ENCODE measurements at regions not wholly inside any gene's neighbourhood (a gene's known extent, or its start where the extent isn't known, plus 50 kb on each side); places are given as distances from the start of the nearest gene placed in this dataset.

DNA sequence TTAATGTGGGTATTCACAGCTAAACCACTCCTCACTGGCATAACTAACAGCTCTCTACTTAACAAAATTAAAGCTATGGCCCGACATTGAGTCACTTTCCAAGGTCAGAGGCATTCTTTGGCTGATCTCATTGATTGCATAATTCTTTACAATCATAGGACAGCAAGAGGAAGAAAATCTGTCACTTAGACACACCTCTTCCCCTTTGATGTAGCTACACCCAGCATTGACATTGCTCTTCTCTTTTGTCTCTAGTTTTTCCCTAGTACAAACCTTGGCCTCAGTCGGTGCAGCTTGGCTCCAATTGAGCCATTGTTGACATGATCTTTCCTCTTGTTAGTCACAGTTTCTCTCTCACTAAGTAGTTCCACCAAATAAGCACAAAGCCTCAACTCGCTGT, 313.3 kb upstream of the ACTRT1 start:
- Histone ChIP-seq H3K27ac (ENCODE audit: low read depth, low read length) (no peak overlapping the region), H3K4me1 (ENCODE audit: insufficient read depth, low read length) (no peaks in the 10 kb centered on the region), H3K9ac (ENCODE audit: low read depth, low read length) (no peak overlapping the region), H3K4me3 (ENCODE audit: low read length) (no peak overlapping the region), H3K9me3 (ENCODE audit: insufficient read depth, low read depth, low read length) (no peaks in the 10 kb centered on the region), H3K27me3 (ENCODE audit: insufficient read depth, low read length) (no peaks in the 10 kb centered on the region), H3K36me3 (ENCODE audit: insufficient read depth, low read length) (no peaks in the 10 kb centered on the region)
- WGBS: 98% methylated on average over 3 of the region's 3 CpGs

DNA sequence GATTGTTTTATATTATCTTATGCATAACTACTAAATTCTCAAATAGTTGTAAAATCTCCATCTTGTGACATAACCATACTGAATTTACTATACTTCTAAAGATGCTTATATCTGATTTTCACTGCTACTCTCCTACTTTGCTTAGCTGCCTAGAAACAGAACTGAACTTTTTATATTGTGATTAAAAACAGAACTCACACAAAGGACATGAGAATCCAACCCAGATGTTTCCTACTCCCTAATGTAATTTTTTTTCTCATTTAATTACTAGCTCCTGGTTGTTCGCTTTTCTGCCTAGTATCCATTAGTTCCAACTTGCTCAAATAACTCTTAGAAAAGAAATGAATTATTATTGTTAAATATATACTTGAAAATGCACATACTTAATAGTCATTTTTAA, 283.5 kb upstream of the ACTRT1 start:
- no peaks in the 10 kb centered on the region for H3K4me1 ChIP-seq (ENCODE audit: insufficient read depth, low read length)
- no peak overlapping the region for H3K4me3 ChIP-seq (ENCODE audit: low read length)
- no peak overlapping the region for H3K27ac ChIP-seq (ENCODE audit: low read depth, low read length)
- no peaks in the 10 kb centered on the region for H3K36me3 ChIP-seq (ENCODE audit: insufficient read depth, low read length)
- no CpG with 5 or more reads among the region's 1 CpG for WGBS
- no peaks in the 10 kb centered on the region for H3K9me3 ChIP-seq (ENCODE audit: insufficient read depth, low read depth, low read length)
- no peak overlapping the region for H3K9ac ChIP-seq (ENCODE audit: low read depth, low read length)
- H3K27me3 ChIP-seq (ENCODE audit: insufficient read depth, low read length): no peaks in the 10 kb centered on the region

DNA sequence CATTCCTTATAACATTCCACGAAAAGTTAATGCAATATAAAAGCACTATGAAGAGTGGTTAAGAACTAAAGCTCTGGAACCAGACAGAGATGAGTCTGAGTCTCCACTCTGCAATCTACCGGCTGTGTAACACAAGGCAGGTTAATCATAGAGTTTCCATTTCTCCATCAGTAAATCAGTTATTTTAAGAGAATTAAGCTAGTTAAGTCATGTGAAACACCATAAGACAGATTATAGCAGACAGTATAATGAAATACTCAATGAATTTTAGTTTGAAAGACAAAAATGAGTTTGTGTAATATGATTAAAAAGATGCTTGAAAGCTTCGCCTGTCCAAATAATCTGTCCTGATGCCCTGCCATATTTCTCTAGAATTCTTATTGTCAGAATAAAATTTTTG, 282.6 kb upstream of the ACTRT1 start:
- 86% methylated on average over 1 of the region's 3 CpGs for WGBS
- Histone ChIP-seq H3K4me1 (ENCODE audit: insufficient read depth, low read length) (no peaks in the 10 kb centered on the region), H3K36me3 (ENCODE audit: insufficient read depth, low read length) (no peaks in the 10 kb centered on the region), H3K9me3 (ENCODE audit: insufficient read depth, low read depth, low read length) (no peaks in the 10 kb centered on the region), H3K4me3 (ENCODE audit: low read length) (no peak overlapping the region), H3K27me3 (ENCODE audit: insufficient read depth, low read length) (no peaks in the 10 kb centered on the region), H3K27ac (ENCODE audit: low read depth, low read length) (no peak overlapping the region), H3K9ac (ENCODE audit: low read depth, low read length) (no peak overlapping the region)

DNA sequence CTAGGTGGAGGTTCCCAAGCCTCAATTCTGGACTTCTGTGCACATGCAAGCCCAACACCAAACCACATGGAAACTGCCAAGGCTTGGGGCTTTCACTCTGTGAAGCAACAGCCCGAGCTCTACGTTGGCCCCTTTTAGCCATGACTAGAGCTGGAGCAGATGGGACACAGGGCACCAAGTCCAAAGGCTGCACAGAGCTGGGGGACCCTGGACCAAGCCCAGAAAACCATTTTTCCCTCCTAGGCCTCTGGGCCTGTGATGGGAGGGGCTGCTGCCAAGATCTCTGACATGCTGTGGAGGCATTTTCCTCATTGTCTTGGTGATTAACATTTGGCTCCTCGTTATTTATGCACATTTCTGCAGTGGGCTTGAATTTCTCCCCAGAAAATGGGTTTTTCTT, 258.7 kb upstream of the ACTRT1 start:
- no peak overlapping the region for H3K4me3 ChIP-seq (ENCODE audit: low read length)
- H3K27ac ChIP-seq (ENCODE audit: low read depth, low read length): no peak overlapping the region
- H3K9me3 ChIP-seq (ENCODE audit: insufficient read depth, low read depth, low read length): 0 out of 2 replicates have a peak, but pooled peaks cover 3% of the 10 kb centered on the region
- no peak overlapping the region for H3K9ac ChIP-seq (ENCODE audit: low read depth, low read length)
- no peaks in the 10 kb centered on the region for H3K27me3 ChIP-seq (ENCODE audit: insufficient read depth, low read length)
- H3K36me3 ChIP-seq (ENCODE audit: insufficient read depth, low read length): no peaks in the 10 kb centered on the region
- 93% methylated on average over 3 of the region's 3 CpGs for WGBS
- no peaks in the 10 kb centered on the region for H3K4me1 ChIP-seq (ENCODE audit: insufficient read depth, low read length)

DNA sequence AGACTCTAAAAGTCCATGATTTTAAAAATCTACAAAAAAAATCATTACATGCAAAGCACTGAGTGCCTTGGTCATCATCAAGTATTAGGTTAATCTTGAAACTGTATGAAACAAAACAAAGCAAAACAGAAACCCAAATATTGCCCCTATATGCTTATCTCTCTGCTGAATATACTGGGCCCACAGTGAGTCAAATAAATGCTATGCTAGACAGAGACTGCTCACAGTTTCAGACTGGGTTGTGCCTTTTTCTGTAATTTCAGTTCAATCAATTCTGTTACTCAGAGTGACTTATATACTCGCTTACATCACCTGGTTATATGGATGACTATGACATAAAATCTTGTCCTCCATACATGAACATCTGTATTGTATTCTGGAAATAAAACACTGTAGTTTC, 257.1 kb upstream of the ACTRT1 start:
- WGBS: no CpG with 5 or more reads among the region's 1 CpG
- H3K4me3 ChIP-seq (ENCODE audit: low read length): no peak overlapping the region
- 0 out of 2 replicates have a peak, but pooled peaks cover 3% of the 10 kb centered on the region for H3K9me3 ChIP-seq (ENCODE audit: insufficient read depth, low read depth, low read length)
- no peaks in the 10 kb centered on the region for H3K36me3 ChIP-seq (ENCODE audit: insufficient read depth, low read length)
- no peaks in the 10 kb centered on the region for H3K4me1 ChIP-seq (ENCODE audit: insufficient read depth, low read length)
- H3K27me3 ChIP-seq (ENCODE audit: insufficient read depth, low read length): no peaks in the 10 kb centered on the region
- no peak overlapping the region for H3K9ac ChIP-seq (ENCODE audit: low read depth, low read length)
- no peak overlapping the region for H3K27ac ChIP-seq (ENCODE audit: low read depth, low read length)

DNA sequence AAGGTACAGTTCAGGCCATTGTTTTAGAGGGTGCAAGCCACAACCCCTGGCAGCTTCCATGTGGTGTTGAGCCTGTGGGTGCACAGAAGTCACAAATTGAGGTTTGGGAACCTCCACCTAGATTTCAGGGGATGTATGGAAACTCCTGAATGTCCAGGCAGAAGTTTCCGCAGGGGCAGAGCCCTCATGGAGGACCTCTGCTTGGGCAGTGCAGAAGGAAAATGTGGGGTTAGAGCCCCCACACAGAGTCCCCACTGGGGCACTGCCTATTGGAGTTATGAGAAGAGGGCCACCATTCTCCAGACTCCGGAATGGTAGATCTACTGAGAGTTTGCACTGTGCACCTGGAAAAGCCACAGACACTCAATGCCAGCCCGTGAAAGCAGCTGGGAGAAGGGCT, 242.0 kb upstream of the ACTRT1 start:
- H3K27me3 ChIP-seq (ENCODE audit: insufficient read depth, low read length): no peaks in the 10 kb centered on the region
- 93% methylated on average over 3 of the region's 3 CpGs for WGBS
- no peaks in the 10 kb centered on the region for H3K9me3 ChIP-seq (ENCODE audit: insufficient read depth, low read depth, low read length)

DNA sequence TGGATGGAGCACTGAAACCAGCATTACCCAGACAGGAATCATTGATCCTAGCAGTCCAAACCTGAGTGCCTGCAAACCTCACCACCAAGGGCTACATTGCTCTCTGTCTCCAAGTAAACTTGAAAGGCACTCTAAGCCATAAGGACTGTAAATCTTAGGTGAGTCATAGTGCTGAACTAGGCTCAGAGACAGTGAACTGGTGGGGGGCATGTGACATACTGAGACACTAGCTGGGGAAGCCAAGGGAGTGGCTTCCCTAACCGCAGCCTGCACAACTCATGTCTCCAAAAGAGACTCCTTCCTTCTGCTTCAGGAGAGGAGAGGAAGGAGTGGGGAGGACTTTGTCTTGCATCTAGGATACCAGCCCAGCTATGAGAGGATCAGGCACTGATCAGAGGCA, 235.5 kb upstream of the ACTRT1 start:
- H3K27ac ChIP-seq (ENCODE audit: low read depth, low read length): no peak overlapping the region
- WGBS: no CpG with 5 or more reads among the region's 1 CpG

More for the DNA sequence above, 242.0 kb upstream of the ACTRT1 start:
- Histone ChIP-seq H3K4me3 (ENCODE audit: low read length) (no peak overlapping the region), H3K4me1 (ENCODE audit: insufficient read depth, low read length) (no peaks in the 10 kb centered on the region), H3K27ac (ENCODE audit: low read depth, low read length) (no peak overlapping the region), H3K9ac (ENCODE audit: low read depth, low read length) (no peak overlapping the region), H3K36me3 (ENCODE audit: insufficient read depth, low read length) (no peaks in the 10 kb centered on the region)

DNA sequence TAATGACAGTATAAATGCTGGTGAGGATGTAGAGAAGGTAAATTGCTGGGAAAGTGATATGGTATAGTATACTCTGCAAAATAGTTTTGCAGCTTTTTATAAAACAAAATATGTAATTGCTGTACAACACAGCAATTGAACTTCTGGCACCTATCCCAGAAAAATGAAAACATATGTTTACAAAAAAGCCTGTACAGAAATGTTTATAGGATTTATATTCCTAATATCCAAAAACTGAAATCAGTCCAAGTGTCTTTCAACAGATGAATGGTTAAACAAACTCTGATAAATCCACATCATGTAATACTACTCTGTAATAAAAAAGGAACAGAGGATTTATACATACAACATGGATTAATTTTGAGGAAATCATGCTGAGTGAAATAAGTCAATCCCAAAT, 198.4 kb upstream of the ACTRT1 start:
- no peaks in the 10 kb centered on the region for H3K27me3 ChIP-seq (ENCODE audit: insufficient read depth, low read length)
- no peaks in the 10 kb centered on the region for H3K4me1 ChIP-seq (ENCODE audit: insufficient read depth, low read length)
- H3K36me3 ChIP-seq (ENCODE audit: insufficient read depth, low read length): no peaks in the 10 kb centered on the region
- no peaks in the 10 kb centered on the region for H3K9me3 ChIP-seq (ENCODE audit: insufficient read depth, low read depth, low read length)
- no peak overlapping the region for H3K9ac ChIP-seq (ENCODE audit: low read depth, low read length)
- no peak overlapping the region for H3K27ac ChIP-seq (ENCODE audit: low read depth, low read length)
- H3K4me3 ChIP-seq (ENCODE audit: low read length): no peak overlapping the region

More for the DNA sequence above, 235.5 kb upstream of the ACTRT1 start:
- no peak overlapping the region for H3K9ac ChIP-seq (ENCODE audit: low read depth, low read length)
- no peak overlapping the region for H3K4me3 ChIP-seq (ENCODE audit: low read length)
- no peaks in the 10 kb centered on the region for H3K9me3 ChIP-seq (ENCODE audit: insufficient read depth, low read depth, low read length)
- H3K4me1 ChIP-seq (ENCODE audit: insufficient read depth, low read length): no peaks in the 10 kb centered on the region
- H3K27me3 ChIP-seq (ENCODE audit: insufficient read depth, low read length): no peaks in the 10 kb centered on the region
- H3K36me3 ChIP-seq (ENCODE audit: insufficient read depth, low read length): no peaks in the 10 kb centered on the region

DNA sequence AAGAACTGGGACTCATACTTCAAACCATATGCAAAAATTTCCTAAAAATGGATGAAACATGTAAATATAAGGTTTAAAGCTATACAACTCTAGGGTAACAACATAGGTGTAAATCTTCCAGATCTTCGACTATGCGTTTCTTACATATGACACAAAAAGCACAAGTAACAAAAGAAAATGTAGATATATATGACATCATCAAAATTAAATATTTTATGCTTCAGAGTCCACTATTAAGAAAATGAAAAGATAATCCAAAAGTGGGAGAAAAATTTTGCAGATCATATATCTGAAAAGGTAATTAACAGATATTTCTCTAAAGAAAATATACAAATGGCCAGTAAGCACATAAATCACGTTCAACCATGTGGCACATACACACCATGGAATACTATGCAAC, 164.2 kb upstream of the ACTRT1 start:
- no peaks in the 10 kb centered on the region for H3K4me1 ChIP-seq (ENCODE audit: insufficient read depth, low read length)
- H3K27me3 ChIP-seq (ENCODE audit: insufficient read depth, low read length): no peaks in the 10 kb centered on the region
- H3K27ac ChIP-seq (ENCODE audit: low read depth, low read length): no peak overlapping the region
- no peak overlapping the region for H3K9ac ChIP-seq (ENCODE audit: low read depth, low read length)
- 88% methylated on average over 1 of the region's 3 CpGs for WGBS
- H3K36me3 ChIP-seq (ENCODE audit: insufficient read depth, low read length): no peaks in the 10 kb centered on the region
- H3K4me3 ChIP-seq (ENCODE audit: low read length): no peak overlapping the region
- H3K9me3 ChIP-seq (ENCODE audit: insufficient read depth, low read depth, low read length): no peaks in the 10 kb centered on the region

DNA sequence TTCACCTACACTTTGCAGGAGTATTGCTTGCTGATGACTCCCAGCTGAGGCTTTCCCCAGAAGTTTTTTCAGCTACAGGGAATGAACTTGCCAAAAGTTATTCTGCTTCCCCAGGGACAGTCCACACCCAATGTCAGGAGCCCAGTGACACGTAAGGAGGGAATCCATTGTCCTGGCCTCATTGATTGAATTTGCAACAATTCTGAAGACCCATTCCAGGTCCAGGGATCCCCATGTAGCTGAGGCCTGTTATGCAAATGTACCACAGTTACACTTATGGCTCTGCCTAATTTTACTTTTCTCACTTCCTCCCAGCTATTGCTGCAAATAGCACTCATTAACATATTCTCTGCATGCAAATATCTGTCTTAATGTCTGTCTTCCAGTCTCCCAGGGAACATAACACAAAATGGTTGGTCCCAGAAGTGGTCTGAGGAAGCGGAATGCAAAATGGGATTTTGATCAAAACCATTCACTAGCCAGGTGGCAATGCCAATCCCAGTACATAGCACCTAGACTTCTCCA, 113.7 kb upstream of the ACTRT1 start:
- 79% methylated on average over 2 of the region's 2 CpGs for WGBS
- Histone ChIP-seq H3K27me3 (ENCODE audit: insufficient read depth, low read length) (no peaks in the 10 kb centered on the region), H3K4me3 (ENCODE audit: low read length) (no peak overlapping the region), H3K9me3 (ENCODE audit: insufficient read depth, low read depth, low read length) (no peaks in the 10 kb centered on the region), H3K9ac (ENCODE audit: low read depth, low read length) (no peak overlapping the region), H3K4me1 (ENCODE audit: insufficient read depth, low read length) (0 out of 2 replicates have a peak, but pooled peaks cover 3% of the 10 kb centered on the region), H3K27ac (ENCODE audit: low read depth, low read length) (no peak overlapping the region), H3K36me3 (ENCODE audit: insufficient read depth, low read length) (no peaks in the 10 kb centered on the region)

DNA sequence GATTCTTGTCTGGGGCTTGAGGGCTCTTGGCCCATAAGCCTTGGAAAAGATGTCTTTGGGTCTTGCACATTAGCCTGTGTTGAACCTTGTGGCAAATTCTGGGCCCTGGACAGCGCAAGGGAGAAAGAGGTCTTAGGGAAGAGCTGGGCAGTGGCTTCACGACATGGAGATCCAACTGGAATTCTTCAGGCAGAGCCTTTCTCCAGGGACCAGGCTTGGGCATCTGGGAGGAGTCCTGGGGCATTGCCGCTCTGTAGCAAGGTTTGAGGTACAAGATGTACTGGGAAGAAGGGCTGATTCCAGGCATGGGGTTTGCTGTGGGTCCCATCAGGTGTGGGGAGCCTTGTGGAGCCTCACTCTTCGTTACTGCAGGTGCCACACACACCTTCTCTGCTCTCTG, 104.0 kb upstream of the ACTRT1 start:
- no peaks in the 10 kb centered on the region for H3K4me1 ChIP-seq (ENCODE audit: insufficient read depth, low read length)
- H3K4me3 ChIP-seq (ENCODE audit: low read length): no peak overlapping the region
- no peaks in the 10 kb centered on the region for H3K9me3 ChIP-seq (ENCODE audit: insufficient read depth, low read depth, low read length)
- H3K9ac ChIP-seq (ENCODE audit: low read depth, low read length): no peak overlapping the region
- H3K27ac ChIP-seq (ENCODE audit: low read depth, low read length): no peak overlapping the region
- H3K27me3 ChIP-seq (ENCODE audit: insufficient read depth, low read length): no peaks in the 10 kb centered on the region
- WGBS: 92% methylated on average over 4 of the region's 4 CpGs
- no peaks in the 10 kb centered on the region for H3K36me3 ChIP-seq (ENCODE audit: insufficient read depth, low read length)

DNA sequence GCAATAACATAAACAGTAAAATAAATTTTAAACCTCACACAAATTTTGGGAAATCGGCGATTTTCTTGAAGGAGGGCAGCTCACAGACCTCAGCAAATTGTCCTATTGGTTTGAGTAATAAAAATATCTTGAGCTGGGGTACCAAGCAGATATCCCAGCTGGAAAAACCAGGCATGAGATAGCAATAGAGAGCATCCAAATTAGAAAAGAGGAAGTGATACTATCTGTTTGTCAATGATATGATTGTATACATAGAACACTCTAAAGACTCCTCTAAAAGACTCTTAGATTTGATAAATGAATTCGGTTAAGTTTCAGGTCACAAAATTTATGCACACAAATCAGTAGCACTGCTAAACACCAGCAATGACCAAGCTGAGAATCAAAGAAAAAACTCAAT, 90.5 kb upstream of the ACTRT1 start:
- Histone ChIP-seq H3K36me3 (ENCODE audit: insufficient read depth, low read length) (no peaks in the 10 kb centered on the region), H3K4me1 (ENCODE audit: insufficient read depth, low read length) (no peaks in the 10 kb centered on the region), H3K9ac (ENCODE audit: low read depth, low read length) (no peak overlapping the region), H3K27ac (ENCODE audit: low read depth, low read length) (no peak overlapping the region), H3K27me3 (ENCODE audit: insufficient read depth, low read length) (no peaks in the 10 kb centered on the region), H3K9me3 (ENCODE audit: insufficient read depth, low read depth, low read length) (no peaks in the 10 kb centered on the region), H3K4me3 (ENCODE audit: low read length) (no peak overlapping the region)
- WGBS: 96% methylated on average over 3 of the region's 3 CpGs

All from HUES64 (cell line).